Testis (tissue), 2 donors: ENCODE measurements at regions not wholly inside any gene's neighbourhood (a gene's known extent, or its start where the extent isn't known, plus 50 kb on each side); places are given as distances from the start of the nearest gene placed in this dataset.

Experiments
- DNase-seq: peaks from one replicate; pipeline ENCODE4 v3.0.0-alpha.2; 2019
- H3K27ac ChIP-seq, 2 donors: fragments of 200-600 bp; sonication (generic); one replicate each; pipeline ENCODE4 v1.5.1; 2019
- H3K27me3 ChIP-seq: fragments of 200-600 bp; sonication (generic); one replicate; pipeline ENCODE4 v1.5.1; 2019
- H3K36me3 ChIP-seq: fragments of 200-600 bp; sonication (generic); one replicate; pipeline ENCODE4 v1.5.1; 2017; ENCODE audit warnings: low read depth; ENCODE audit errors: missing control alignments
- H3K4me1 ChIP-seq: fragments of 200-600 bp; sonication (generic); one replicate; pipeline ENCODE4 v1.5.1; 2019
- H3K4me3 ChIP-seq, 2 donors: fragments of 200-600 bp; sonication (generic); one replicate each; pipeline ENCODE4 v1.5.1; 2017 to 2019
- H3K9me3 ChIP-seq: fragments of 200-600 bp; sonication (generic); one replicate; pipeline ENCODE4 v1.5.1; 2017
- CTCF ChIP-seq, 3 experiments: fragments of 450-650 bp in 2 of 3; fragments of 200-600 bp in 1 of 3; sonication (generic) in 1 of 3; IDR thresholded peaks; one replicate each; pipeline ENCODE4 v1.5.1; 2016 to 2019; ENCODE audit warnings: antibody characterized with exemption in 3 of 3, mild to moderate bottlenecking in 2 of 3, moderate library complexity in 1 of 3
- POLR2A ChIP-seq: fragments of 450-650 bp; IDR thresholded peaks from one replicate; pipeline ENCODE4 v1.6.1; 2017; ENCODE audit warnings: antibody characterized with exemption, mild to moderate bottlenecking, moderate library complexity
- WGBS, 2 donors: methylation state at CpG; one replicate each; pipeline ENCODE4 v1.1.5; 2018; 5-methylcytosine and 5-hydroxymethylcytosine counted together
- intact Hi-C: fragments of 100-400 bp; cut with DNase I; formaldehyde crosslinking; loops from one replicate; pipeline ENCODE4 v1.15.1; 2023; ENCODE audit warnings: low total_unique reads

GRCh38 chr6:66128656-66129055 is 421.6 kb upstream of the EYS start:
- TF ChIP-seq POLR2A (no peak), CTCF (IDR thresholded peaks at IDR 0.05) (no peak)
- H3K9me3 ChIP-seq: no peaks in the 10 kb centered on the region
- no peak for DNase-seq
- H3K27ac ChIP-seq: no peak overlapping the region
- H3K4me3 ChIP-seq: no peak overlapping the region
- 90 to 94% methylated on average over 1 of the region's 1 CpG for WGBS, 2 donors
- intact Hi-C loops: no loop called here
- no peaks in the 10 kb centered on the region for H3K4me1 ChIP-seq
- no peaks in the 10 kb centered on the region for H3K27me3 ChIP-seq
- H3K36me3 ChIP-seq: no peaks in the 10 kb centered on the region

DNA sequence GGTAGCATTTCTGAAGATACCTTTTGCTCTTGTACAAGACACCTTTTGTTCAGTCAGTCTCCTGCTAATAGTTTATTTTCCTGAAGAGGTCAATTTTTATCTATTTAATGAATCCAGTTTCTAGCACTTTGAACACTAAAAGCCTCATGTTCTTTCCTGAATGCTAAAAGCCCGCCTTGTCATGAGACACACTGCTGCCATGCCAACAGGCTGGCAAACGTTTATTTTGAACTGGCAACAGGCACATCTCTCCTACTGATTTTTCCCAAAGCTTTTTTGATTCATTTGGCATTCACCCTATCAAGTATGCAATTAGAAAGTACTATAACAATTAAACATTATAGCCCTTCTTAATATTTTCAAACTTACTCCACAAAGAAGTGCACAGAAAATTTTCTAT is 421.2 kb upstream of the EYS start:
- Histone ChIP-seq H3K27ac (no peak overlapping the region), H3K36me3 (no peaks in the 10 kb centered on the region), H3K4me3 (no peak overlapping the region), H3K9me3 (no peaks in the 10 kb centered on the region), H3K27me3 (no peaks in the 10 kb centered on the region), H3K4me1 (no peaks in the 10 kb centered on the region)
- TF ChIP-seq CTCF (IDR thresholded peaks at IDR 0.05) (no peak), POLR2A (no peak)
- intact Hi-C loops: no loop called here
- 65 to 68% methylated on average over 2 of the region's 2 CpGs for WGBS, 2 donors
- DNase-seq: no peak

DNA sequence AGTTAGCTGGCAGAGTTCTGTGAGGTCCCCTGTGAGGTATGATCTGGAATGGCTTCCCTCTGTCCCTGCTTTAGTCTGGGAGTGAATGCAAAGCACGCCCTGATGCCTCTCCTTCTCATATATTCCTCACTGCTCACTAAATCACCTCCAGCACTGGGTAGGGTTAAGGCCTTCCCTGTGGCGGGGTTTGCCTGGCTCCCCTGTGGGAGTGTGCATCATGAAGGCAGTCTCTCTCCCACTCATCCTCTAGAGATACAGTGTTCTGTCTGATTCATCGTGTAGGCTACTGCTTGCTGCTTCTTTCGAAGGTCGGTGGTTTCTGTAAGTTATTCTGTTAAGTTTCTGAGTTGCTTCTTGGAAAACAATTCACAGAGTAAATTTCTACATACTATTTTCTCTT is 420.0 kb upstream of the EYS start:
- no peak overlapping the region for H3K4me3 ChIP-seq
- no peaks in the 10 kb centered on the region for H3K27me3 ChIP-seq
- intact Hi-C loops: no loop called here
- H3K27ac ChIP-seq: no peak overlapping the region
- H3K4me1 ChIP-seq: no peaks in the 10 kb centered on the region
- no peak for DNase-seq
- H3K36me3 ChIP-seq: no peaks in the 10 kb centered on the region
- no peaks in the 10 kb centered on the region for H3K9me3 ChIP-seq
- no peak for TF ChIP-seq POLR2A
- 51 to 59% methylated on average over 5 of the region's 5 CpGs for WGBS, 2 donors

DNA sequence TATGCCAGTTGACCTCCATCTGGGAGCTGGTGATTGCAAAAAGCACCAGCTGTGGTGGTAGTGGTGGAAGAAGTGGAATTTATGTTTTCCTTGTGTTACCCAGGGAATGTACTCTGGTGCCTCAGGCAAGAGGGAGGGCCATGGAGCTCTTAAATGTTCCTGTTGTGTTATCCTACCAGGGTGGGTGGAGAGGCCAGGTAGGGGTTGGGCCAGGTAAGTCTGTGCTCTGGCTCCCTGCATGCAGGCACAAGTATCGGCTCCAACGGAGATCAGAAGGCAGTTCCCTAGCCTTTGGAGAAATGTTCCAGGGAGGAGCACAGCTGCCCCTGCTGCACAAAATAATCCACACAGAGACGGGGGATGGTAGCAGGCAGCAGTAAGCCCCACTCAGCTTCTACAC is 419.3 kb upstream of the EYS start:
- H3K36me3 ChIP-seq: no peaks in the 10 kb centered on the region
- H3K4me3 ChIP-seq: no peak overlapping the region
- intact Hi-C loops: no loop called here
- DNase-seq: no peak
- no peak overlapping the region for H3K27ac ChIP-seq
- TF ChIP-seq POLR2A (no peak), CTCF (IDR thresholded peaks at IDR 0.05) (no peak)
- H3K4me1 ChIP-seq: no peaks in the 10 kb centered on the region
- H3K27me3 ChIP-seq: no peaks in the 10 kb centered on the region
- WGBS, 2 donors: 69 to 82% methylated on average over 2 to 3 of the region's 3 CpGs
- H3K9me3 ChIP-seq: no peaks in the 10 kb centered on the region

- intact Hi-C loops: no loop called here
- no peaks in the 10 kb centered on the region for H3K36me3 ChIP-seq
- no peak overlapping the region for H3K4me3 ChIP-seq
- 54 to 61% methylated on average over 3 of the region's 3 CpGs for WGBS, 2 donors
- DNase-seq: no peak
- no peak overlapping the region for H3K27ac ChIP-seq
- no peaks in the 10 kb centered on the region for H3K4me1 ChIP-seq
- TF ChIP-seq POLR2A (no peak), CTCF (IDR thresholded peaks at IDR 0.05) (no peak)
- no peaks in the 10 kb centered on the region for H3K27me3 ChIP-seq
- no peaks in the 10 kb centered on the region for H3K9me3 ChIP-seq
These were observed 396.9 kb upstream of the EYS start for GRCh38 chr6:66103954-66104353.
